IPS-18c (cell line): ENCODE measurements at regions not wholly inside any gene's neighbourhood (a gene's known extent, or its start where the extent isn't known, plus 50 kb on each side); places are given as distances from the start of the nearest gene placed in this dataset.

ENCODE experiments used
- H3K4me3 ChIP-seq: 2 replicates; pipeline ENCODE4 v1.7.0; 2013; ENCODE audit warnings: low read depth, mild to moderate bottlenecking, low read length, moderate library complexity; ENCODE audit not compliant: insufficient read depth
- H3K9me3 ChIP-seq: one replicate; pipeline ENCODE4 v1.6.1; 2013; ENCODE audit warnings: mild to moderate bottlenecking, low read length, moderate library complexity; ENCODE audit not compliant: control insufficient read depth, insufficient read depth

DNA sequence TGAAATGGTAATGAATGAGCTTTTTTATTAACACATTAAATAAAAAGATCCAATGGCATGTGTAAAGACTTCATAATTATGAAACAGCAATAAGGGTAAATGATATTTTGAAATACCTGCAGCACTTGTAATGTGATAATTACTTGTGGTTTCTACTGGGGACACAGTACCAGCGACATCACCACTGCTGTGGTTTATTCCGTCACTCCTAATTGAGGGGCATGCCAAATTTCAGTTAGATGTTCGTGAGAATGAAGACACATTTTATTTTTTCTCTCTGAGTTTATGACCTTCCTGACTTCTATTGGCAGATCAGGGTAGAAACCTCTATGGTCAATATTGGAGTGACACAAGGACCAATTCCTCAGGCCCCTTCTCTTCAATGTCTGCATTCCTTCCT is 131.9 kb upstream of the XYLT1 start:
- no peak overlapping the region for H3K4me3 ChIP-seq
- no peaks in the 10 kb centered on the region for H3K9me3 ChIP-seq

DNA sequence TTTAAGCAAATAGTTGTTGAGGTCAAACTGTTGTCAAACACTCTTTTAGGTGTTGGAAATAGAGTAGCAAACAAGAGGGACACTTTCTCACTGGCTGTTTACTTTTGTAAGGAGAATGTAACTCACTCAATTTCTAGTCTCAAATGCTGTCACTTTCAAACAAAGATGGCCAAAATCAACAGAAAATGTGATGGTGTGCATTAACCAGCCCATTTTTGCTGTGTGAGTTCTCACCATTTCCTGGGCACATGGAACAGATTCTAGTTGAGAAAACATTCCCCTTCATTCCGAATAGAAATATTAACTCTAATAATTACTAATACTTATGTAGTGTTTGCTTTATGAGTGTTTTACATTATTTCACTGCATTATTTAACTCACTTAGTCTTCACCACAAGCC is 128.2 kb upstream of the XYLT1 start:
- no peak overlapping the region for H3K4me3 ChIP-seq
- no peaks in the 10 kb centered on the region for H3K9me3 ChIP-seq

DNA sequence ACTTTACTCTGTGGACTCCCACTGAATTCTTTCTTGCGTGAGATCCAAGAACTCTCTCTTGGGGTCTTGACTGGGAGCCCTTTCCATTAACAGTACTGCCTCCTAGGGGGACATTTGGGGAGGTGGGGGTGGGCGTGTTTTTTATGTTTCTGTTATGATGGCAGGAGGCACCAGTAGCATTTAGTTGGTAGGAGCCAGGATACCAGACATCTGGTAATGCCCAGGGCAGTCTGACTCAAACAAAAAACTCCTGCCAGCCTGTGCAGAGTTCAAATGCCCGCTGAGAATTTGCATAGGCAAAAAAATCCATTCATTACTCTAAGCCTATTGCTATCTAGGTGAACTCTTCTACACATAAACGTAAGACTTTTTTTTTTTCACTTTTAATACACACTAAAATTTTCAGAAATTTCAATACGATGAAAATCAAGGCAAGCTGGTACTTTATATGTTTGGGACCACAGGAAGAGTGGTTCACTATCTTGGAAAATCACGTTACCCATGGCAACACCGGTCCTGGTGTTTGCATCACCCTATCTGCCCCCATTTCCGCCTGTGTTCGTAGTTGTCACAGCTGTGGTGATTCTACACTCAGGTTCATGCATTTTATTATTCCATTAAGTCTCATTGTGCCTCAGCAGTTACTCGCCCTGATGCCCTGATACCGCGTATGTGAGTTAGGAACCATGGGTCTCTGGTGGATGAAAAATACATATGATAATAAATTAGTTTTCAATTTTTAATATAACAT is 121.1 kb upstream of the XYLT1 start:
- H3K4me3 ChIP-seq, result no peak overlapping the region

DNA sequence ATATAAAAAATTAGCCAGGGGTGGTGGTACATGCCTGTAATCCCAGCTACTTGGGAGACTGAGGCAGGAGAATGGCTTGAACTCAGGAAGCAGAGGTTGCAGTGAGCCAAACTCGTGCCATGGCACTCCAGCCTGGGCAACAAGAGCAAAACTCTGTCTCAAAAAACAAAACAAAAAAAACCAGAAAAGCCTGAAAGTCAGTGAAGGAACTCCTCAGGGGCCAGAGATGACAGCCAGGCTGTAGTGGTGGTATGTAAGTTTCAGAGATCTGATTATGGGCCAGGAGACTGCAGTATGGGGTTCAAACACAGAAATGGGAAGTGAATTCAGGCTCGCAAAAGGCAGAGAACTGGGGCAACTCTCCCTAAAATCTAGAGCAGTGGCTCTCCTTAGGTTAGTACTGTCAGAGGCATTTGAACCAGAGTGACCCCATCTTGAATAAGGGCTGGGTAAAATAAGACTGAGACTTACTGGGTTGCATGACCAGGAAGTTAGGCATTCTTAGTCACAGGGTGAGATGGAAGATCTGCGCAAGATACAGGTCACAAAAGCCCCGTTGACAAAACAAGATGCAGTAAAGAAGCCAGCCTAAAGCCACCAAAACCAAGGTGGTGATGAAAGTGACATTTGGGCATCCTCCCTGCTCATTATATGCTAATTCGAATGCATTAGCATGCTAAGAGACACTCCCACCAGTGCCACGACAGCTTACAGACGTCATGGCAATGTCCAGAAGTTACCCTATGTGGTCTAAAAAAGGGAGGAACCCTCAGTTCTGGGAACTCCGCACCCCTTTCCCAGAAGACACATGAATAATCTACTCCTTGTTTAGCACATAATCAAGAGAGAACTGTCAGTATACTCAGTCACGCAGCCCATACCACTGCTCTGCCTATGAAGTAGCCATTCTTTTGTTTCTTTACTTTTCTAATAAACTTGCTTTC is 120.2 kb upstream of the XYLT1 start:
- no peaks in the 10 kb centered on the region for H3K9me3 ChIP-seq
- H3K4me3 ChIP-seq, result no peak overlapping the region

More for the DNA sequence above, 121.1 kb upstream of the XYLT1 start:
- no peaks in the 10 kb centered on the region for H3K9me3 ChIP-seq

DNA sequence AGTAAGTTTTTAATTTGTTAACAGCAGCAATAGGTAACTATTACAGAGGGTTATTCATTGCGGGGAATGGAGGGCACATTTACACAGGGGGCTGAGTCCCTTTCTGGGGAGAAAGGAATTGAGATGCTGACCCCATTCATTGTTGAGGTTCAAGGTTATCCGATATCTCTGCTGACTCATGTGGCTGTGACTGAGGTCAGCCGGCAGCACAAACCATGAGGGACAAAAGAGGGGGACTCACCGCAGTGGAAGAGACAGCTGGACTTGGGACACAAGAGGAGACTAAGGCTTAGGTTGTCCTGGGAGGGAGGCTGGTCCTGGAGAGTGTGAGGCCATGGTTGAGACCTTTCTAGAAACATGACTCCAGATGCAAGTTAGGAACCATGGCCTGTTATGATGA is 119.1 kb upstream of the XYLT1 start:
- H3K4me3 ChIP-seq, result no peak overlapping the region
- H3K9me3 ChIP-seq, result no peaks in the 10 kb centered on the region

DNA sequence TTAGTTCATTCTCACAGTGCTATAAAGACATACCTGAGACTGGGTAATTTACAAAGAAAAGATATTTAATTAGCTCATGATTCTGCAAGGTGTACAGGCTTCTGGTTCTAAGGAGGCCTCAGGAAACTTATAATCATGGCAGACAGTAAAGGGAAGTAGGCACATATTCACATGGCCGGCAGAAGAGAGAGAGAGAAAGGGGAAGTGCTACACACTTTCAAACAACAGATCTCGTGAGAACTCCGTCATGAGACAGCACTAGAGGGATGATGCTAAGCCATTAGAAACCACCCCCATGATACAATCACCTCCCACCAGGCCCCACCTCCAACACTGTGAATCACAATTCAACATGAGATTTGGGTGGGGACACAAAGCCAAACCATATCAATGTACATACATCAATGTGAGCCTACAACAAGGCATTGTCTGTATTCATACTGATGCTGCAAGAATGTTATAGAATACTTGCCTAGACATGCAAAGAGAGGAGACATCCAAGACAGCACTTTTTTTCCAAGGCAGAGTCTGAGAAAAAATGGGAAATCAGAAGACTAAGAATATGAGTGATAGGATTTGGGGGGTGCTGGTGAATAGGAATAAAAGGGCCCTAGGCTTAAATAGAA is 114.8 kb upstream of the XYLT1 start:
- H3K9me3 ChIP-seq, result peaks cover 2% of the 10 kb centered on the region
- no peak overlapping the region for H3K4me3 ChIP-seq

DNA sequence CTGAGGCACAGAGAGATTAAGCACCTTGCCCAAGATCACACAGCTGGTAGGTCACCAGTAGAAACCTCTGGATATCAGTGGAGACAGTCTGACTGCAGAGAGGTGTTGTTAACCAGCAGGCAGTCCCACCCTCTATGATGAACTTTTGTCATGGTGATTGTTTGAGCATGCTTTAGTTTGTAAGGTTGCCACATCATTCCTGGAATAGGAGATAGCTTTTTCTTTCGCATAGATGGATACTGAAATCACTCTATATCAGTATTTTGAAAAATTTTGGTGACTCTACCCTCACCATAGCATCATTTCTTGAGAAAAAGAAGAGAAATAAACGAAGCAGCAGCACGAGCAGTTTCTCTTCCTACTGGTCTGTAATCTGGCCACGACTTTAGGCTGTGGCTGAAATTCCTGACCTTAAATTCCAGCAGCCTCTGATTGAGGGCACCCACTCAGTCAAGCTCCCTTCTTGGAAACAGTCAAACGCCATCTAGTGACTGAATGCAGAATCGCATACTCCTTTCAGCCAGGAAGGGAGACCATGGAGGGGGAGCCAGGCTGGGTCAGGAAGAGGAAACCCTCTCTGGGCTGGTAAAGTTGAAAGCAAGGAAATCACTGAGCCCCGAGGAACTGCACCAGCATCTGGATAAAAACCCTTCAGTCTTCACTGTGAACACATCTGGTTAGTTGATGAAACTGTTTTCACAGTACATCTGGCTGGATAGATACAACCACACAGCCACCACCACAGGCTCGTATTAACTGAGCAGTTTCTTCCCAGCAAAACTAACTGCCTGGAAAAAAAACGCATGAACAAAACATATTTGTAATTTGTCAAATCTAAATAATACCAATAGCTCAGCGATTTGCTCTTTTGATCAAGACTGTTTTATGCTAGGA is 108.5 kb upstream of the XYLT1 start:
- H3K4me3 ChIP-seq, result no peak overlapping the region
- H3K9me3 ChIP-seq, result peaks cover 2% of the 10 kb centered on the region

DNA sequence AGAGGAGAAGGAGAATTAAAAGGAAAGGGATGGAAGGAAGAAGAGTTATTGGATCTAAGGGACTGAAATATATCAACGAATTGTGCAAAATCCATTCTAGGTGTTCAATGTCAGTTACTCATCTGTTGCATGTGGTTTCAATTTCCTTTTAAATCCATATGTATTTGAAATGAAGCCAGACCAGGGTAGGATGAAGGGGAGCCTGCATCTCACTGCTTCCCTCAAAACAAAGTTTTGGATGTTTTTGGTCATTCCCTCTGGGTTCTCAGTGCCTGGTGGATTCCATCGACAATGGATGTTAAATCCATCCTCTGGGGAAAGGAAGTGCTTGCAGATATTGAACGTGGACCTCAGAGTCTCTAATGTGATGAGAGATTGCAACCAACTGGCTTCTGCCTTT is 103.5 kb upstream of the XYLT1 start:
- Histone ChIP-seq H3K4me3 (no peak overlapping the region), H3K9me3 (no peaks in the 10 kb centered on the region)

DNA sequence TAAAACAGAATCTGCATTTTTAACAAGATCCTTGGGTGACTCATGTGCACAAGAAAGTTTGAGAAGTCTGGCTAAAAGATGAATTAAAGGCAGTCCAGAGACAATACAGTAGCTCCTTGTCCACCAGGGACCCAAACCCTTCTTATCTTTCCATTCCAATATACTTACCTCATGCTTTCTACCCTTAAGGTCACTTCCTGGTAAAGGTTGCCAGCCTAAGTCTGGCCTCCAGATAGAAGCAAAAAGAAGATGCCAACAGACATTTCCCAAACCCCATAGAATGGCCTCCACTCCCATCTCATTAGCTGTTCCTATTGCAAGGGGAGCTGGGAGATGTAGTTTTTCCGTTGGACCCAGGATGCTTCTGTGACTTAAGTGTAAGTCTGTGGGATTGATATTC is 101.4 kb upstream of the XYLT1 start:
- Histone ChIP-seq H3K9me3 (no peaks in the 10 kb centered on the region), H3K4me3 (no peak overlapping the region)

DNA sequence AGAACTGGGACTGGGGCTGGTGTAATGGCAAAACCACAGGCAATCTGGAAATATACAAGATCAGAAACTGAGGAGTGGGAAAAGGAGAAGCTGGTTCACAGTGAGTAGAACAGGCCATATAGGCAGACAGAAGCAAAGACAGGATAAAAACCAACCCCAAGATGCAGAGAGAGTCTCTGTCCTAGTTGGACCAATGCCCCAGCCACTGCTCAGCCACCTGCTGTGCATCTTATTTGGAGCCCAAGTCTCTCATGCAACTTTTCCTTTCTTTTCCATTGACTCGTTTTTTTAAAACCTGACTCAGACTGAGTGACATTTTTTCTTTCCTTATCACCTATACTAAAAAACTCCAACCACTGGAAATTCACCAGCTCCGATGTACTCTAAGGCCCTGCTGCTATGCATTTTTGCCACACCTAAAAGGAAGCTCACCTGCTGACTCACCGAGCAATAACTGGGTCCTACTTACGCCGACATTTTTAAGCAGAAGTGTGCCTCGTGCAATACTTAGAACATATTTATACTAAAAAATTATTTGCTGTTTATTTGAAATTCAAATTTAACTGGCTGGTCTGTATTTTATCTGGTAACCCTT is 100.8 kb upstream of the XYLT1 start:
- H3K4me3 ChIP-seq, result no peak overlapping the region
- no peaks in the 10 kb centered on the region for H3K9me3 ChIP-seq

DNA sequence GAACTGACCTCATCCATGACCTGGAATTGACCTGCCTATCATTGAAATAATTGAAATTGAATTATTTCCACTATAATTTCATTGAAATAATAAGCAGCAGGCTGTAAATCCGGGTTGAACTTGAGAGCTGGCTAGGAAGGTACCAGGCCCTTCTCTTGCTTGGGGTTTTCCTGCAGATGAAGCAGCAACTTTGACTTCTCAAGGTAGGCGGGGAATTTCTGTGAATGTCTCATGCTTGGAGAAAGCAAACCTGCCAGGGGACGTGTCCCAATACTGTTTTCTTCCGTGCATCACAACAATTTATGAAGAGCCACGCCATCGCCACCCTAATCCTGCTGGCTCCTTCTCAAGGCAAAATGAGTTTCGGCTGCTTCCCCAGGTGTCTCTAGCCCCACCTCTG is 97.5 kb upstream of the XYLT1 start:
- H3K4me3 ChIP-seq, result no peak overlapping the region

DNA sequence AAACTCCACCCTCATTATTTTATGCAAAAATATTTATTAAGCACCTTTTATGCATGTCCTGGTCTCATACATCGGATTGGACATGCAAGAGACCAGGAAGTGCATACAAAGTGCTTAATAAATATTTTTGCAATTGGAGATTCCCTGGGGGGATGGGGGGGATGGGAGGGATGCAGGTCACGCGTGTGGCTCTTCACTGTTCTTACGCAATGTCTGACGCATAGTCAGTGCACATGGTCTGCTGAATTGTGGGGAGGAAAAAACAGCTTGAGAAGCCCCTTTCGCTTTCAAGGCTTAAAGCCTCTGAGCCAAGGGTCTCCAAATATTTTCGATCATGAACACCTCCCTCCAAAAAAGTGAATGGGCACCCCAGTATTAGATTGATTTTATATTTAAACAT is 96.7 kb upstream of the XYLT1 start:
- H3K9me3 ChIP-seq, result no peaks in the 10 kb centered on the region
- no peak overlapping the region for H3K4me3 ChIP-seq

More for the DNA sequence above, 97.5 kb upstream of the XYLT1 start:
- H3K9me3 ChIP-seq, result no peaks in the 10 kb centered on the region

DNA sequence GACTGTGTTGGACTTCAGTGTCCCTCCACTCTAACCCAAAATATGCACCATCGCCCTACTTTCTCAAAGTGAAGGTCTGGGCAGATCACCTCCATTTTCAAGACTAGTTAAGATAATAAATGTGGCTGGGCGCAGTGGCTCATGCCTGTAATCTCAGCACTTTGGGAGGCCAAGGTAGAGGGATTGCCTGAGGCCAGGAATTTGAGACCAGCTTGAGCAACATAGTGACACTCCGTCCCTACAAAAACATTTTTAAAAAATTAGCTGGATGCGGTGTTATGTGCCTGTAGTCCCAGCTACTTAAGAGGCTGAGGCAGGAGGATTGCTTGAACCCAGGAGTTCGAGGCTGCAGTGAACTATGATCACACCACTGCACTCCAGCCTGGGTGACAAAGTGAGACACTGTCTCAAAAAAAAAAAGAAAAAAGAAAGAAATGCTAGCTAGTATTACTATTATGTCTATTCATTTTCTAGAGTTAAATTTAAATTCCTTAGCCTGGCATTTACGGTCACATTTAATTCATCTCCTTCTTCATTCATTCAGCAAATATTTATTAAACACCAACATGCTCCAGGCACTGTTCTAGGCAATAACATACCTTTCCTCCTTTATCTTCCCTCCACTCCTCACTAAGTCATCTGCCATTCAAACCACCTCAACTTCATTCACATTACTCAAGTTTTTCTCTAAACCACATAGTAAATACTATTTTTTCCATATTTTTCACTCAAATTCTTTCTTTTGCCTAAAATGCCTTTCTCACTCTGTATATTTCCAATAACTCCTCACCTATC is 96.1 kb upstream of the XYLT1 start:
- no peaks in the 10 kb centered on the region for H3K9me3 ChIP-seq
- no peak overlapping the region for H3K4me3 ChIP-seq

DNA sequence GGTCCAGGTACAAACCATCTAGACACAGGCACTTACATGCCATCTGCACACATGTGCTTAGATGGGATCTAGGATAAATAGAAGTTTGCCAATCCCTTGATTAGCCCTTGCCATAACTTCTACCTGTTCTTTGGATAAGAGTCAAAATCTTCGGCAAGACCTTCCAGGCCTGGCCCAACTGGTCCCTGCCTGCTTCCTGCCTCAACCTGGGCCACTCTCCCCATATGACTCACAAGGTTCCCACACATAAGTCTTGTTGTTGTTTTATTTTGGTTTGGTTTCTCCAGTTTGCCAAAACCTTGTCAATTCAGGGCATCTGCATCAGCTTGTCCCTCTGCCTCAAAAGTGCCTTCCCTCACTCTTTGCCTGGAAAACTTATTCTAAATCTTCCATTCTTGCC is 95.3 kb upstream of the XYLT1 start:
- Histone ChIP-seq H3K4me3 (no peak overlapping the region), H3K9me3 (no peaks in the 10 kb centered on the region)

DNA sequence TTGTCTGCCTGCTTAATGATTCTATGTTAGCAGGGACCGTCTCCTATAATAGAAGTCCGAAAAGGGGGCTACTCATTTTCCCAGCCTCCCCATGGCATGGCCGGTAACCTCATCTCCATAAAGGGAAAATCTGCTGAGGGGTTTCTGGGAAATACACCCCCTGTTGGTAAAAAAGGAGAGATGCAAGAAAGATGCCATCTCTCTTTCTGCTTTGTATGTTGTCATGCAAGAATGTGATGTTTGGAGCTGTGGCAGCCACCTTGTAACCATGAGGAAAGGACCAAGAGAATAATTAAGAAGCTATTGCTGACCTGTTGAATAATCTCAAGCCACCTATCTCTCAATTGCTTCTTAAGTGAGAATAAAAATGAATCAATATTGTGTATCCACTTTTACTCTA is 94.8 kb upstream of the XYLT1 start:
- no peaks in the 10 kb centered on the region for H3K9me3 ChIP-seq
- no peak overlapping the region for H3K4me3 ChIP-seq

DNA sequence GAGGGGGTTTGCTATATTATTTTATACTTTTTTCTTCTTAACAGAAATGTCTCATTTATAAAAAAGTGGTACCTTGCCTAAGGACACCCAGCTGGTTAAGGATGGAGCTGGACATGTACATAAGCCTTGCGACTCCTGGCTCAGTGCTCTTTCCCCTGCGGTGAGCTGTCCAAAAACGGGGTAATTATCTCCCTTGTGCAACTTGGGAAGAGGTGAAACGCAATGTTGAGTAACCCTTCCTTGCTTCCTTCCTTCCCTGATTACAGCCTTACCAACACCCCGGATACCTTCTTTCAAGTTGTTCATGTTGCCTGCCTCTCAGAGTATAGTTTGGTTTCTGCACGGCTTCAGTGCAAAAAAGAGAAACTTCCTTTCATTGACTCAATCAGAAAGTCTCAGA is 94.1 kb upstream of the XYLT1 start:
- Histone ChIP-seq H3K9me3 (no peaks in the 10 kb centered on the region), H3K4me3 (no peak overlapping the region)
